Stimulated activated CD4-positive, alpha-beta T cell treated with anti-CD3 and anti-CD28 coated beads, Interleukin-1b, Interleukin-23, amount 100 ng/mL, for 48 hours (primary cell): ENCODE measurements at regions not wholly inside any gene's neighbourhood (a gene's known extent, or its start where the extent isn't known, plus 50 kb on each side); places are given as distances from the start of the nearest gene placed in this dataset.

Source experiments
- DNase-seq: peaks from one replicate; pipeline ENCODE4 v3.0.0-alpha.2; 2020

DNA sequence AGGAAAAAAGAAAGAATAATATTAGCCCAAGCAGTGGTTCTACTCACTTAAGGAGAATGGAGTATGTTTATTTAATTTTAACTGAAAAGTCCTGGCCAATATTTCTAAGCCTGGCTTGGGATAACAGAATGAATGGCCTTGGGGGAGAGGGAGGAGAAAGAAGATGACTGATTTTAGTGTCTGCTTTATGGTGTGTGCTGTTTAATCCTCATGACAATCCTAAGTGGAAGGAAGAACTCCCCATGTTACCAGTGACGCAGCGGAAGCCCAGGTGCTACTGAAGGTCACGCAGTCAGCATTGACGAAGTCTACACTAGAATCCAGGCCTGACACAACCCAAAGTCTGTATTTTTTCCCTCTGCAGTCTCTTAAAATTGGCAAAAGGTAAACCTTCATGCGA lies 50.5 kb downstream of the PALM2AKAP2 start:
- no peak for DNase-seq

- no peak for DNase-seq
Measured at GRCh38 chr9:109831998-109832658, 52.1 kb downstream of the PALM2AKAP2 start.

DNA sequence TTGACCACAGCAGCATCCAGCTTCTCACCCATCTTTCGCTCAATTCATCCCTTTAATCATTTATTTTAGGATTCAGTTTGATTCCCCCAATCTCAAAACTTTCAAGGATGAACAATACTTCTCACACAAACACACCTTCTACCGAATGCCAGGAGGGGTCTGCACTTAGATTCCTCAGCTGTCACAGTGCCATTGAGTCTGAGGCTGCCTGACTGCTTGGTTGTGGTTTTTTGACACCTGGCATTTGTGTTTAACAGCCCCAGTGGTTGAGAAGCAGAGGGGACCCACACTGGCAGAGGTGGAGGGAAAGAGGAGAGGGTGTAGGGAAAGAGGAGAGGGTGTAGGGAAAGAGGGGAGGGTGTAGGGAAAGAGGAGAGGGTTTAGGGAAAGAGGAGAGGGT lies 54.9 kb downstream of the PALM2AKAP2 start:
- no peak for DNase-seq

- DNase-seq = no peak
Measured at GRCh38 chr9:109843641-109844040, 63.6 kb downstream of the PALM2AKAP2 start.

DNA sequence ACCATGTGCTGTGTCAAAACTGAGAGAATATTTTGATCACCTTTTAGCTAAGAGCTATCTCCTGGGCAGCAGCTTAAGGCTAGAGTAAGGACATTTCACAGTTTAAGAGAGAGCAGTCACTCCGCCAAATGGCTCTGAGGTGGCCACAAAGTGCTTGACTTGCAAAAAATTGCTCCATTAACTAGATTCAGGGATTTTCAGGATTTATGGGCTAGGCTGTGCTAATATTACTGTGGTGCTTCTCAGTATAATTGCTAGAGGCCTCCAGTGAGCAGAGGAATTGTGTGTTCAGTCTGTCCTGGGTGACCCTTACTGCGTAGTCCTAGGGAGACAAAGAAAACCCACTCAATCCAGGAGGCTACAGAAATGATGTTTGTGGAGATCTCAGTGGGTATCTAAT lies 65.2 kb downstream of the PALM2AKAP2 start:
- no peak for DNase-seq

- DNase-seq = no peak
Measured at GRCh38 chr9:109846776-109847175, 66.8 kb downstream of the PALM2AKAP2 start.

DNA sequence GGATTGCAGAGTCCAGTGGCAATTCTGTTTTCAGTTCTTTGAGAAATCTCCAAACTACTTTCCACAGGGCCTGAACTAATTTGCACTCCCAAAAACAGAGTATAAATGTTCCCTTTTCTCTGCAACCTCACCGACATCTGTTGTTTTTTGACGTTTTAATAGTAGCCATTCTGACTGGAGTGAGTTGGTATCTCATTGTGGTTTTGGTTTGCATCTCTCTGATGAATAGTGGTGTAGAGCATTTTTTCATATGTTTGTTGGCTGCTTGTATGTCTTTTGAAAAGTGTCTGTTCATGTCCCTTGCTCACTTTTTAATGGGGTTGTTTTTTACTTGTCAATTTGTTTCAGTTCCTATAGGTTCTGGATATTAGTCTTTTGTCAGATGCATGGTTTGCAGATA lies 72.6 kb downstream of the PALM2AKAP2 start:
- no peak for DNase-seq

GRCh38 chr9:109855540-109855939 lies 75.5 kb downstream of the PALM2AKAP2 start:
- no peak for DNase-seq

GRCh38 chr9:109856785-109857184 lies 76.8 kb downstream of the PALM2AKAP2 start:
- no peak for DNase-seq

DNA sequence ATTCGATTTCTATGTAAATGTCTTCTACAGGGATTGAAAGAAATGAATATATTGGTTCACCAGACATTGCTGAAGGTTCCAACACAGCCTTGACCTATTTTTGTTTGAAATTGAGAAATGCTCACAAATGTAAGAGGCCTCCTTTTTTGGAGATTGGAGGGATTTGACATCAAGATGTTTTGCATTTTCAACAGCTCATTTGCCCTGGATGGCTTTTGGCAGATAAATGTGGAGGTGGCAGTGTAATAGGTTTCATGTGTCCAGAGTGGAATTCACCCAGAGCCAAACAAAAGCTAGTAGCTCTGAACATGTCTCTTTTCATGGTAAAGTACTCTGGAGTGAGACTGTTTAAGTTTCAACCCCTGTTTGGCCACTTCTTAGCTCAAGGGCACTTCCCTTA lies 77.3 kb downstream of the PALM2AKAP2 start:
- no peak for DNase-seq

DNA sequence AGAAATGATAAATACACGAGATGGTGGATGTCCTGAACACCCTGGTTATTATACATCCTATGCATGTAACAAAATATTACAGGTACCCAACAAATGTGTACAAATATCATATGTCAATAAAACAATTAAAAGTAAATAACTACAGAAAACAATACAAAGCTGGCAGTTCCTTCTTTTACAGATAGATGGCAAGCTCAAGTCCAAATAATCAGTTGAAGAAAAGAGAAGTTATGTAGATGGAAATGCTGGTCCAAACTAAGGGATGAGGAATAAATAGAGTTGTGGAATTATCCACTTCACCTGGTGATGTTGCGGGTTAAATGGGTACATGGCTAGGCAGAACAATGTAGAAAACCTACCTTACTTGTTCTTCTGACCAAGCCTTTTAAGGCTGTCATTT lies 79.4 kb downstream of the PALM2AKAP2 start:
- no peak for DNase-seq

DNA sequence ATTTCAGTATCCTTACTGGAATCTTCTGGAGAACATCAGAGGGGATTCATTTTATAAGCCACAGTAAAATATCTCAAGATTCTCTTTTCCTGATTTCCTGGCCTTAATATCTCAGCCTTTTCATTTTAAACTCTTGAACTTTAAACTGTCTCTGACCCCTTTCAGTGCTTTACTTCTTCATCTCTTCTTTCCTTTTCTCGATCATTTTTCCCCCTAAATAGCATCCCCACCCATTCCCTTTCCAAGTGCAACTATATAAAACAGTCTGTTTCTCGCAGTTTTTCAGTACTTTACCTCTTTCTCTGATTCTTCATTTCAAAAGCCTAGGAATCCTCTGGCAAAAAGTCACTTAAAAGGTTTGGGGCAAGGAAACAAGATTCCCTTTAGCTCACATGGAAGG lies 80.5 kb downstream of the PALM2AKAP2 start:
- DNase-seq = no peak

DNA sequence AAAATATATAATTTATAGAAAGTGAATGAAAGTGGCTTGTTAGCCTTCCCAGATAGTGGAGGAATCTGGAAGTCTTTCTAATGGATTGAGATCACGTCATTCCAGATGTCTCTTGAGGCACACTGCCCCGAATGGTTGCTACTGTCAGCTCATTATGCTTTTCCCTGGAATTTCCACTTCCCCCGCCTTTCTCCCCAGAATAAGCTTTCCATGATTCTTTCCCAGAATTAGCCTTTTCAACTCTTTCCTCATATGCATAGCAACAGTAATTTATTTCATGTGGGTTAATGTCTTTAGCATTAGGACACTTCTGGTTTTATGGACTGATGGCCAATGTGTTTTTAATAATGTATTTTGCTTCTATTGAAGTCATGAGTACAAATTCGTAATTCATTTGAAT lies 81.5 kb downstream of the PALM2AKAP2 start:
- no peak for DNase-seq

GRCh38 chr9:109861918-109862317 lies 81.9 kb downstream of the PALM2AKAP2 start:
- no peak for DNase-seq

GRCh38 chr9:109862452-109862851 lies 82.5 kb downstream of the PALM2AKAP2 start:
- no peak for DNase-seq

DNA sequence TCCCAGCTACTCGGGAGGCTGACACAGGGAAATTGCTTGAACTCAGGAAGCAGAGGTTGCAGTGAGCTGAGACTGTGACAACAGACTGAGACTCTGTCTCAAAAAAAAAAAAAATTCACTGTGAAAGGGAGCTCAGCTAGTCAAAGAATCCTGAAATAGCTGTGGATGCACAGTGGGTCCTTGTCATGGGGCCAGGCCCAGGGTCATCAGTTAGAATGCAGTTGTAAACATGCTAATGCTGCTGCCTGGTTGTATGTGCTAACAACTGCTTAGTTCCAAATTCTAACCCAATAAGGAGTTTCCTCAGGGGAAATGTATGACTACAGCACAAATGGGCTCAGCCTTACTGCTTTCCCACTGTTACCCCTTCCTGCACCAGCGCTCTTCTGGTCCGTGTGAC lies 84.0 kb downstream of the PALM2AKAP2 start:
- DNase-seq = no peak

GRCh38 chr9:109865521-109865920 lies 85.5 kb downstream of the PALM2AKAP2 start:
- DNase-seq = no peak

DNA sequence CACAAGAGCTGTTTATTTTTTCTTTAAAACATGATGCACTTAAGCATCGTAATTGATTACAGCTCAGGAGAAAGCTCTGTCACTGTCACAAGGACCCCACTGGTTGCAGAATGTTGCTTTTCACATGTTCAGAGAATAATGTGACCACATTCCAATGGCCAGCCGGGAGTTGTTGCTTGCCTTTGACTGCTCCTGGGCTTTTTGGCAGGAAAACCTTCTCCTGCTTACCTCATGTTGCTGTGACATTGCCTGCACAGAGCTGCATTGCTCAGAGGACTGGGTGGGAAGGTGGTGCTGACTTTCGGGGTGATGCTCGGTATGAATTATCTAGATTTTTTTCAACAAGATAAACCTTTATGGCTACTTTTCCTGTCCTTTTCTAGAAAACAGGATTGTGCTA lies 88.2 kb downstream of the PALM2AKAP2 start:
- DNase-seq = no peak

DNA sequence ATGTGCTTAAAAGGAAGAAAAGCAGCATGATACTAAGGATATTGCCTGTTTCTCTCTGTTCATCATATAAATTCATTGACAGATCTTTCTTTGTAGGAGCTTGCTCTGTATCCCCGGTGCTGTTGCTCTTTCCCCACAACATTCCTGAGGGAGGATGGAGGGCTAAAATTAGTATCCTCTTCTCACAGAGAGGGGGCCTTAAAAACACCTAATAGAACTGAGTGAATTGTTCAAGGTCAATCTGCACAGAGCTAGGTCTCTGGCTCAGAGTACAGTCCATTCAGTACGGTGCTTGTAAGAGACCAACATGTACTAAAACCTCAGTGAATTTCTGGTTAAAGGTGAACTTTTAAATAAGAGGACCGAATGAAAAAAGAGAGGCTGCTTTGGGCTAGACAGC lies 88.7 kb downstream of the PALM2AKAP2 start:
- DNase-seq = no peak

DNA sequence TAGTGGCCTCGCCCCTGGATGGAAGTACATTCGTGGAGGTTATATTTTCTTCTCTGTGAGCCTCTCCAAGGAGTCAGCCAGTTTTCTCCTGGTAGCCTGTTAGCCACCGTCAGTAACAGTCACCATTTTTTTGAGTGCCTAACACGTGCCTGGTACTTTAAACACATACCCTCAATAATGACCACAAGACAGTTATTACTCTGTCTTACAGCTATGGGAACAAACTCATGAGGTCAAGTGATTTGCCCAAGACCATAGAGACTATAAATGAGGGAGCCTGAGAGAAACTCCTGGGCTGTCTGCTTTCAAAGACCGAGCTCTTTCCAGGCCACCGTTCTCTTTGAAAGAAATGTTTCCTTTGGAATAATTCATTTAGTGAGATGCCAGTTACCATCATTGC lies 90.4 kb downstream of the PALM2AKAP2 start:
- no peak for DNase-seq

- DNase-seq = no peak
Measured at GRCh38 chr9:109872901-109873300, 92.9 kb downstream of the PALM2AKAP2 start.

GRCh38 chr9:109875495-109876129 lies 95.6 kb downstream of the PALM2AKAP2 start:
- DNase-seq = no peak

- DNase-seq = peak; percentile 31
Measured at GRCh38 chr9:109880276-109881169, 100.5 kb downstream of the PALM2AKAP2 start.

DNA sequence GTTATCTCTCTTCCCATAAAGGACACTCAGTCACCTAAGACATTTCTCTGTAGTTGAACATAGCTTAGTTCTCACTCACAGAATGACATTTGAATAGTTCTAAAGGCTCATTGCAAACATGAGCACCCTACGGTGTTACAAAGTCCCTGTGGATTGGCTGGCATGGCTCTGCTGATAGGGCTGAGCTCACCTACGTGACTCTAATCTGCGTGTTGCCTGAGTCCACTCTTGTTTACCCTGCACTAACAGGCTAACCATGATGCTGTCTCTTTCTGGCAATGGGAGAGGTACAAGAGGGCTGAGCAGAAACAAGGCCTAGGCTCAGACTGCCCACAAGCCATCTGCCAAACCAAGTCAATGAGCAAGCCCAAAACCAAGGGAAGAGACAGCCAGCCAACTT lies 103.6 kb downstream of the PALM2AKAP2 start:
- DNase-seq = no peak
